ENCODE measurements at regions not wholly inside any gene's neighbourhood (a gene's known extent, or its start where the extent isn't known, plus 50 kb on each side); places are given as distances from the start of the nearest gene placed in this dataset.
A peak's percentile ranks its signal among the peaks of the same experiment; 100 is the strongest.

DNA sequence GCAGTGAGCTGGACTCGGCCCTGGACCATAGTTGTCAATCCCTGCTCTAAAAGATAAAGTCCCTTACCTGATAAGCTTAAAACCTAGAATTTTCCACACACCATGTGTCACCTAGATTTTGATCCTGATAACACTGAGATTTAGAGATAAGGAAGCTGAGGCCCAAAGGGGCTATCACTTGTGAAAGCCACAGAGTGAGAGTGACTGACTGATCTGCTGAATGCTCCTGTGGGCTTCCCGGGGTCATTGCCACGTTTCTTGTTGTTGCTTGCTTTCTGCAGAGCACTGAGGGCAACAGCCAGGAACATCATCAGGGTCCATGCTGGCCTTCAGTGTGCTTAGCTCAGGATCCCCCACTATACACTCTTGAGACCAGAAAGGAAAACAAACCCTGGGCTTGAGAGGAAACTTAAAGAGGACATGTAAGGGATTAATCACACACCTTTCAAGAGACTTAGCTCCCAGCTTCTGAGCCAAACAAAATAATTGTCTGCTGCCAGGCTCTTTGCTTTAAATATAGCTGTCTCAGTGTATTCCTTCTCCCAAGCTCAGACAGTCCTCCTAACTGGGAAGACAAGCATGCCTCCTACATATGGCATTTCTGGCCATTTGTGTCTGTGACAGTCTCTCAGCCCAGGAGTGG is 82.6 kb upstream of the ARHGAP5 start:
- H3K36me3 ChIP-seq (ENCODE audit: control insufficient read depth, insufficient read depth, low read length) = no peaks in the 10 kb centered on the region
- H2BK120ac ChIP-seq (ENCODE audit: low read depth, low read length) = no peak overlapping the region
- H3K4me3 ChIP-seq (ENCODE audit: low read length) = no peak overlapping the region
- H3K27me3 ChIP-seq (ENCODE audit: insufficient read depth, low read length, poor library complexity) = no peaks in the 10 kb centered on the region
- no peak overlapping the region for H2AK5ac ChIP-seq (ENCODE audit: low read length)
- H4K8ac ChIP-seq (ENCODE audit: low read depth, low read length) = no peak overlapping the region
- H3K4me1 ChIP-seq (ENCODE audit: control insufficient read depth, low read depth, low read length) = peaks cover 2% of the 10 kb centered on the region
- DNase-seq = peak; percentile 73
- no peaks in the 10 kb centered on the region for H3K79me2 ChIP-seq (ENCODE audit: control insufficient read depth, insufficient read depth, low read length)
- H3K9ac ChIP-seq (ENCODE audit: low read length) = no peak overlapping the region
- H3K4me2 ChIP-seq (ENCODE audit: low read length) = no peak overlapping the region
- H3K79me1 ChIP-seq (ENCODE audit: low read length) = no peaks in the 10 kb centered on the region
- no peak overlapping the region for H3K56ac ChIP-seq (ENCODE audit: low read length)
- WGBS (ENCODE audit: extremely low coverage, insufficient coverage, low lambda C conversion rate) = no CpG with 5 or more reads among the region's 3 CpGs
- no peak overlapping the region for H3K4ac ChIP-seq (ENCODE audit: low read depth, low read length)
- H3K18ac ChIP-seq (ENCODE audit: low read length) = no peak overlapping the region
- no peak overlapping the region for H2BK5ac ChIP-seq (ENCODE audit: low read length)
- H4K5ac ChIP-seq (ENCODE audit: low read length) = no peak overlapping the region
- no peak overlapping the region for H2BK15ac ChIP-seq (replicated peaks; ENCODE audit: low read depth)
- no peak overlapping the region for H3K27ac ChIP-seq (ENCODE audit: low read depth, low read length)
- no peak overlapping the region for H3K23ac ChIP-seq (ENCODE audit: low read length)

DNA sequence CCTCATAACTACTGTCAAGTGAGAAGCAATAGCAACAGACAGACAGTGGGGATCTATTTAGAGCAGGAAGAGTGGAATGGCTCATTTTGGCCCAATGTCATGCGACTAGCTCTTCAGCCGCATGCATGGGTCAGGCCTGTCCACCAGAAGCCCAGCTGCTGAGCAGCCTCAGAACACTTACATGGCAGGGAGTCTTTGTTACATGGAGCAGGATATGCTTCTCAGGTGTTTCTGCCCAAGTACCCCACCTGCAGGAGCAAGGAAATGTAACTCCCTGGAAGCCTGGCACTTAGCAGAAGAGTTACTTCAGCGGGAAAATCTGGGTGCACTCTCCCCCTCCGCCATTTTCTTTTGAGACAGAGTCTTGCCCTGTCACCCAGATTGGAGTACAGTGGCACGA is 73.5 kb upstream of the ARHGAP5 start:
- Histone ChIP-seq H3K4me3 (ENCODE audit: low read length) (no peak overlapping the region), H3K9ac (ENCODE audit: low read length) (no peak overlapping the region), H3K79me1 (ENCODE audit: low read length) (no peaks in the 10 kb centered on the region), H3K36me3 (ENCODE audit: control insufficient read depth, insufficient read depth, low read length) (no peaks in the 10 kb centered on the region), H3K18ac (ENCODE audit: low read length) (no peak overlapping the region), H3K56ac (ENCODE audit: low read length) (no peak overlapping the region), H3K4me2 (ENCODE audit: low read length) (no peak overlapping the region), H2AK5ac (ENCODE audit: low read length) (no peak overlapping the region), H4K8ac (ENCODE audit: low read depth, low read length) (no peak overlapping the region), H3K27me3 (ENCODE audit: insufficient read depth, low read length, poor library complexity) (no peaks in the 10 kb centered on the region), H4K5ac (ENCODE audit: low read length) (no peak overlapping the region), H2BK5ac (ENCODE audit: low read length) (no peak overlapping the region), H3K23ac (ENCODE audit: low read length) (no peak overlapping the region), H2BK120ac (ENCODE audit: low read depth, low read length) (no peak overlapping the region), H3K27ac (ENCODE audit: low read depth, low read length) (no peak overlapping the region), H3K4ac (ENCODE audit: low read depth, low read length) (no peak overlapping the region), H2BK15ac (replicated peaks; ENCODE audit: low read depth) (no peak overlapping the region), H3K79me2 (ENCODE audit: control insufficient read depth, insufficient read depth, low read length) (no peaks in the 10 kb centered on the region), H3K4me1 (ENCODE audit: control insufficient read depth, low read depth, low read length) (peaks cover 5% of the 10 kb centered on the region)
- WGBS (ENCODE audit: extremely low coverage, insufficient coverage, low lambda C conversion rate) = no CpG with 5 or more reads among the region's 5 CpGs
- no peak for DNase-seq

DNA sequence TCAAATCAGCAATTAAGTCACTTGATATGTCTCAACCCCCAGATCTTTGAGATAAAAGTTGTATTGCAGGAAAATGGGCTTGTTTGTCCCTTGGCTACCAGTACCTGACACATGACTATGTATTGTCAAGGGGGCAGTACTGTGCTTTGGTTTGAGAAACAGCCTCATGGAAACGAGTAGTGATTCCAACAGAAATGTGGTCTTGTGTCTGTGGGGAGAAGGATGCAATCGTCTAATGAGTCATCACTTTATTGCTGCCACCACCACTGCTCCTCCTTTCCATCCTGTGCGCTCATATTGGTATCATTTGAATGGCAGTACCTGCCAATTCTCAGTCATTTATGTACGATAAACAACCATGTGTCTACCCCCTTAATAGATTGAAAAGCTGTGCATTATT is 72.8 kb upstream of the ARHGAP5 start:
- Histone ChIP-seq H3K23ac (ENCODE audit: low read length) (no peak overlapping the region), H3K79me1 (ENCODE audit: low read length) (no peaks in the 10 kb centered on the region), H4K5ac (ENCODE audit: low read length) (no peak overlapping the region), H2AK5ac (ENCODE audit: low read length) (no peak overlapping the region), H3K36me3 (ENCODE audit: control insufficient read depth, insufficient read depth, low read length) (no peaks in the 10 kb centered on the region), H3K4me3 (ENCODE audit: low read length) (no peak overlapping the region), H3K4ac (ENCODE audit: low read depth, low read length) (no peak overlapping the region), H3K18ac (ENCODE audit: low read length) (no peak overlapping the region), H2BK5ac (ENCODE audit: low read length) (no peak overlapping the region), H3K56ac (ENCODE audit: low read length) (no peak overlapping the region), H4K8ac (ENCODE audit: low read depth, low read length) (no peak overlapping the region), H3K79me2 (ENCODE audit: control insufficient read depth, insufficient read depth, low read length) (no peaks in the 10 kb centered on the region), H2BK120ac (ENCODE audit: low read depth, low read length) (no peak overlapping the region), H3K27me3 (ENCODE audit: insufficient read depth, low read length, poor library complexity) (no peaks in the 10 kb centered on the region), H2BK15ac (replicated peaks; ENCODE audit: low read depth) (no peak overlapping the region), H3K4me2 (ENCODE audit: low read length) (no peak overlapping the region), H3K9ac (ENCODE audit: low read length) (no peak overlapping the region), H3K4me1 (ENCODE audit: control insufficient read depth, low read depth, low read length) (peaks cover 5% of the 10 kb centered on the region), H3K27ac (ENCODE audit: low read depth, low read length) (no peak overlapping the region)
- no peak for DNase-seq
- no CpG with 5 or more reads among the region's 4 CpGs for WGBS (ENCODE audit: extremely low coverage, insufficient coverage, low lambda C conversion rate)

DNA sequence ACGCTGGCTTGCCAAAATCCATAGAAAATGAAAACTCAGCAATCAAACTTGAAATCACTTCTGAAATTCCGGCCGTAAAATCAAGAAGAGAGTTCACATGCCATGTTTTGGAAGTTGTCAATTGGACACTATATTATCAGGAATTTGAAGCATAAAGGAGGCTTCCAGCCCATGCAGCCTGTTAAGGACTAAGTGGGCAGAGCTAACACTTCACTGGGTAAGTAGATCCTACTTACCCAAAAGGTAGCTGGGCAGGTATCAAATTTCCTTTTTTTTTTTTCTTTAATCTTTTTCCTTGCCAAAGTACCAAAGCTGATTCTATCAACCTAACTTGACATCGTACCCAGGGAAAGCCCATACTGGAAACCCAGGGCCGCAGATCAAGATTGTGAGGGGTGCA is 71.5 kb upstream of the ARHGAP5 start:
- no peaks in the 10 kb centered on the region for H3K36me3 ChIP-seq (ENCODE audit: control insufficient read depth, insufficient read depth, low read length)
- H2AK5ac ChIP-seq (ENCODE audit: low read length) = no peak overlapping the region
- H3K27me3 ChIP-seq (ENCODE audit: insufficient read depth, low read length, poor library complexity) = no peaks in the 10 kb centered on the region
- no peaks in the 10 kb centered on the region for H3K79me1 ChIP-seq (ENCODE audit: low read length)
- no peak overlapping the region for H3K4me3 ChIP-seq (ENCODE audit: low read length)
- WGBS (ENCODE audit: extremely low coverage, insufficient coverage, low lambda C conversion rate) = no CpG with 5 or more reads among the region's 5 CpGs
- H3K9ac ChIP-seq (ENCODE audit: low read length) = no peak overlapping the region
- H3K27ac ChIP-seq (ENCODE audit: low read depth, low read length) = no peak overlapping the region
- no peak overlapping the region for H3K23ac ChIP-seq (ENCODE audit: low read length)
- H3K4ac ChIP-seq (ENCODE audit: low read depth, low read length) = no peak overlapping the region
- H3K4me1 ChIP-seq (ENCODE audit: control insufficient read depth, low read depth, low read length) = peaks cover 7% of the 10 kb centered on the region
- H3K56ac ChIP-seq (ENCODE audit: low read length) = no peak overlapping the region
- peak overlapping the region; percentile 89 for H3K18ac ChIP-seq (ENCODE audit: low read length)
- DNase-seq = no peak
- no peak overlapping the region for H3K4me2 ChIP-seq (ENCODE audit: low read length)
- no peak overlapping the region for H2BK15ac ChIP-seq (replicated peaks; ENCODE audit: low read depth)
- no peak overlapping the region for H4K5ac ChIP-seq (ENCODE audit: low read length)
- no peak overlapping the region for H4K8ac ChIP-seq (ENCODE audit: low read depth, low read length)
- no peak overlapping the region for H2BK5ac ChIP-seq (ENCODE audit: low read length)
- H2BK120ac ChIP-seq (ENCODE audit: low read depth, low read length) = no peak overlapping the region
- no peaks in the 10 kb centered on the region for H3K79me2 ChIP-seq (ENCODE audit: control insufficient read depth, insufficient read depth, low read length)

DNA sequence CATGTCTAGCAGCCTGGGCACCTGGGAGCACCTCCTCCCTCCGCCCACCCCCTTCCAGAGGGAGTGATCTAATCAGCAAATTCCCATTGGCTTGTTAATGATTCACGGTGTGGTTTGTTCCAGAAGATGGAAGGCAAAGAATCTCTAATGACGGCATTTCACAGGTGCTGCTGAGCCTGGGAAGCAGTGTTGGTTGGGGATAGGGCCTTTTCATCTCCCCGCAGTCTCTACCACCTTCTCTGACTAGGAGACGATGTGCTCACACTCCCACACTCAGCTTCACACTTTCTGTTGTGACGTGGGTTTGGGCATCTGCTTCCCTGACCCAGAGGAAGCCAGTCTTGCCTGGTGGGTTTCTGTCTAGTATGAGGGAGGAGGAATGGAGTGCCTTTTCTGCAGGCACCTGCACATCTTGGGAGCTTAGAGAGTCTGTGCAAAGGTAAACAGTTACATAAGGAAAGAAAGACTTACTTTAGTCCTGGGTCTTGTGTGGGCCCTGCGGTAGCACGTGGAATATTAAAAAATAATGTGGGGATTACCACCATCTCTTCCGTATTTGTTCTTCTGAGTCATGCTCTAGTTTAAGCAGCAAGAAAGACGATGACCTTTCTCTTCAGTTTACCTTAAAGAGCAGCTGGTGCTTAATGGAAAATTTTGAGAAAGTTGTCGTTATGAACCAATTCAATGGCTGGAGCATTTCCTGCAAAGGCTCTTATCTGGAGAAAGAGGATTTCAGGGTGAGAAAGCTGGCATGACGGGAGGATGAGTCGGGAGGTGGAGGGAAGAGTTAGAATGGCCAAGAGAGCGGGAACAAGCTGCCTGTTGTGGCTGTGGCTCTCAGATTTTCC is 70.6 kb upstream of the ARHGAP5 start:
- no peak overlapping the region for H4K8ac ChIP-seq (ENCODE audit: low read depth, low read length)
- peak overlapping the region; percentile 62 for H3K56ac ChIP-seq (ENCODE audit: low read length)
- H2AK5ac ChIP-seq (ENCODE audit: low read length) = peak overlapping the region; percentile 32
- H3K27me3 ChIP-seq (ENCODE audit: insufficient read depth, low read length, poor library complexity) = no peaks in the 10 kb centered on the region
- H3K4ac ChIP-seq (ENCODE audit: low read depth, low read length) = no peak overlapping the region
- peak overlapping the region; percentile 3 for H3K23ac ChIP-seq (ENCODE audit: low read length)
- no peak overlapping the region for H2BK120ac ChIP-seq (ENCODE audit: low read depth, low read length)
- no peak overlapping the region for H3K9ac ChIP-seq (ENCODE audit: low read length)
- H4K5ac ChIP-seq (ENCODE audit: low read length) = no peak overlapping the region
- no peak overlapping the region for H3K4me3 ChIP-seq (ENCODE audit: low read length)
- no peak overlapping the region for H3K18ac ChIP-seq (ENCODE audit: low read length)
- H3K4me1 ChIP-seq (ENCODE audit: control insufficient read depth, low read depth, low read length) = peaks cover 9% of the 10 kb centered on the region
- no peaks in the 10 kb centered on the region for H3K36me3 ChIP-seq (ENCODE audit: control insufficient read depth, insufficient read depth, low read length)
- no peaks in the 10 kb centered on the region for H3K79me2 ChIP-seq (ENCODE audit: control insufficient read depth, insufficient read depth, low read length)
- DNase-seq = peak; percentile 63
- H3K4me2 ChIP-seq (ENCODE audit: low read length) = no peak overlapping the region
- H3K27ac ChIP-seq (ENCODE audit: low read depth, low read length) = peak overlapping the region; percentile 25
- no peak overlapping the region for H2BK15ac ChIP-seq (replicated peaks; ENCODE audit: low read depth)
- no CpG with 5 or more reads among the region's 14 CpGs for WGBS (ENCODE audit: extremely low coverage, insufficient coverage, low lambda C conversion rate)
- no peaks in the 10 kb centered on the region for H3K79me1 ChIP-seq (ENCODE audit: low read length)
- H2BK5ac ChIP-seq (ENCODE audit: low read length) = no peak overlapping the region
